ENCODE measurements at regions not wholly inside any gene's neighbourhood (a gene's known extent, or its start where the extent isn't known, plus 50 kb on each side); places are given as distances from the start of the nearest gene placed in this dataset.

- TF ChIP-seq, protein P1, sequence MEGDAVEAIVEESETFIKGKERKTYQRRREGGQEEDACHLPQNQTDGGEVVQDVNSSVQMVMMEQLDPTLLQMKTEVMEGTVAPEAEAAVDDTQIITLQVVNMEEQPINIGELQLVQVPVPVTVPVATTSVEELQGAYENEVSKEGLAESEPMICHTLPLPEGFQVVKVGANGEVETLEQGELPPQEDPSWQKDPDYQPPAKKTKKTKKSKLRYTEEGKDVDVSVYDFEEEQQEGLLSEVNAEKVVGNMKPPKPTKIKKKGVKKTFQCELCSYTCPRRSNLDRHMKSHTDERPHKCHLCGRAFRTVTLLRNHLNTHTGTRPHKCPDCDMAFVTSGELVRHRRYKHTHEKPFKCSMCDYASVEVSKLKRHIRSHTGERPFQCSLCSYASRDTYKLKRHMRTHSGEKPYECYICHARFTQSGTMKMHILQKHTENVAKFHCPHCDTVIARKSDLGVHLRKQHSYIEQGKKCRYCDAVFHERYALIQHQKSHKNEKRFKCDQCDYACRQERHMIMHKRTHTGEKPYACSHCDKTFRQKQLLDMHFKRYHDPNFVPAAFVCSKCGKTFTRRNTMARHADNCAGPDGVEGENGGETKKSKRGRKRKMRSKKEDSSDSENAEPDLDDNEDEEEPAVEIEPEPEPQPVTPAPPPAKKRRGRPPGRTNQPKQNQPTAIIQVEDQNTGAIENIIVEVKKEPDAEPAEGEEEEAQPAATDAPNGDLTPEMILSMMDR (IDR thresholded peaks at IDR 0.05) = no peak
- ATAC-seq (no peak), DNase-seq (no peak)
- Histone ChIP-seq H3K4me3 (no peak overlapping the region), H3K9me3 (no peaks in the 10 kb centered on the region), H3K4me1 (no peaks in the 10 kb centered on the region), H3K36me3 (no peaks in the 10 kb centered on the region), H3K27me3 (no peaks in the 10 kb centered on the region), H3K27ac (no peak overlapping the region)
- intact Hi-C loops (cut with DNase I) = no loop called here
These were observed 86.5 kb upstream of the PTPRR start for GRCh38 chr12:71007020-71007419.

GRCh38 chr12:71005166-71005565 lies 84.6 kb upstream of the PTPRR start:
- intact Hi-C loops (cut with DNase I) = no loop called here
- no peaks in the 10 kb centered on the region for H3K9me3 ChIP-seq
- DNase-seq (no peak), ATAC-seq (no peak)
- TF ChIP-seq, protein P1 (IDR thresholded peaks at IDR 0.05) = no peak
- no peak overlapping the region for H3K4me3 ChIP-seq
- no peaks in the 10 kb centered on the region for H3K4me1 ChIP-seq
- H3K36me3 ChIP-seq = no peaks in the 10 kb centered on the region
- H3K27me3 ChIP-seq = no peaks in the 10 kb centered on the region
- no peak overlapping the region for H3K27ac ChIP-seq

DNA sequence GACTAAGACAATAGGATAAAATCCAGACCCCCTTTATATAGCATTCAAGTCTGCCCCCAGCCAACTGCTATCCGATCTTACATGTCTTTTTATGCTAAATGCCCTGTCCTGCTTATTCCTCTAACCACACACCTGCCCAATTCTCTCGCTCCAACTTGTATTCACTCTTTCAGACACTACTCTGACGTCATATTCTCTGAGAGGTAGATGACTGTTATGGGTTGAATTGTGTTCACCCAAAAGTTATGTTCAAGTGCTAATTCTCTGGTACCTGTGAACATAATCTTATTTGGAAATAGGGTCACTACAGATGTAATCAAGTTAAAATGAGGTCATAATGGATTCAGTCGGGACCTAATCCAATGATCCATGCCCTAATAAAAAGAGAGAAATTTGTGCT lies 84.0 kb upstream of the PTPRR start:
- H3K4me1 ChIP-seq = no peaks in the 10 kb centered on the region
- no peaks in the 10 kb centered on the region for H3K27me3 ChIP-seq
- TF ChIP-seq, protein P1 (IDR thresholded peaks at IDR 0.05) = no peak
- ATAC-seq (no peak), DNase-seq (no peak)
- H3K27ac ChIP-seq = no peak overlapping the region
- no peaks in the 10 kb centered on the region for H3K9me3 ChIP-seq
- H3K36me3 ChIP-seq = no peaks in the 10 kb centered on the region
- H3K4me3 ChIP-seq = no peak overlapping the region
- intact Hi-C loops (cut with DNase I) = no loop called here

DNA sequence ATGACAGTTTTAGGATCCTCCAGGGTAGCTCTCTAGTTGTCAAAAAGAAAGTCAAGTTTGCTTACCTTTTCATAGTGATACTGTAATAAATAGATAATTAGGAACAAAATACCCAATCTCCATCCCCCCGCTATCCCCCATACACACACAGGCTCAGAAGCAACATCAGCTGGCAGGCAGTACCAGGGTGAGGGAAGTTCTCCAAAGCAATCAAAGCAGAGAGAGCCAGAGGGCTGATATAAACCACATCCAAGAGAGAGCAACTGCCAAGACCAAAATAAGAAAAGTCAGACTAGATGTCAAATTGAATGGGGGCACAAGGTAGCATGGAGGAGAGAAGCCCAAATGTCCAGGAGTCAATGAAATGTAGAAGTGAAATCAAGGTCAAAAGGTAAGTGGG lies 80.2 kb upstream of the PTPRR start:
- H3K9me3 ChIP-seq = no peaks in the 10 kb centered on the region
- no peak for ATAC-seq
- H3K27me3 ChIP-seq = no peaks in the 10 kb centered on the region
- TF ChIP-seq, protein P1 (IDR thresholded peaks at IDR 0.05) = no peak
- intact Hi-C loops (cut with DNase I) = loop anchor here (1.0 kb wide), 1 partner anchor 49 kb away; no protein-coding TSS in a partner anchor
- no peak overlapping the region for H3K4me3 ChIP-seq
- no peak for DNase-seq
- no peak overlapping the region for H3K27ac ChIP-seq
- no peaks in the 10 kb centered on the region for H3K36me3 ChIP-seq
- H3K4me1 ChIP-seq = no peaks in the 10 kb centered on the region

DNA sequence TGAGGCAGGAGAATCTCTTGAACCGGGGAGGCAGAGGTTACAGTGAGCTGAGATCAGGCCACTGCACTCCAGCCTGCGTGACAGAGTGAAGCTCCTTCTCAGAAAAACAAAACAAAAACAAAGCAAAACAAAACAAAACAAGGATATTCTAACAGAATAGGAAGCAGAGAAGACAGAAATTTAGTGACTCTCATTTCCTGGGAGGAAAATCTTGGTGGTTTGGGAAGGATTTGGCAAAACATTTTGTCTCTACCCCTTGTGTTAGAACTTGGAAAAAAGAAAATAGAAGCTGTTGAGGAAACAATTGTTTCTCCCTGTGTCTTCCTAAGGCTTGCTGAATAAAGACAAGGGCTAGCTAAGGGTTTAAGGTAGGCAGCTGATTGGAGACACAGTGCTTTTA lies 79.7 kb upstream of the PTPRR start:
- no peaks in the 10 kb centered on the region for H3K4me1 ChIP-seq
- H3K27me3 ChIP-seq = no peaks in the 10 kb centered on the region
- no peaks in the 10 kb centered on the region for H3K36me3 ChIP-seq
- intact Hi-C loops (cut with DNase I) = loop anchor here (1.0 kb wide), 1 partner anchor 49 kb away; no protein-coding TSS in a partner anchor
- TF ChIP-seq, protein P1 (IDR thresholded peaks at IDR 0.05) = no peak
- ATAC-seq = no peak
- DNase-seq = no peak
- H3K9me3 ChIP-seq = no peaks in the 10 kb centered on the region
- no peak overlapping the region for H3K4me3 ChIP-seq
- H3K27ac ChIP-seq = no peak overlapping the region

- no peaks in the 10 kb centered on the region for H3K36me3 ChIP-seq
- H3K4me1 ChIP-seq = peaks cover 5% of the 10 kb centered on the region
- ATAC-seq = peak; percentile 68
- TF ChIP-seq, protein P1 (IDR thresholded peaks at IDR 0.05) = no peak
- DNase-seq = no peak
- no peak overlapping the region for H3K4me3 ChIP-seq
- intact Hi-C loops (cut with DNase I) = no loop called here
- peak overlapping the region; percentile 43 for H3K27ac ChIP-seq
- H3K27me3 ChIP-seq = no peaks in the 10 kb centered on the region
- no peaks in the 10 kb centered on the region for H3K9me3 ChIP-seq
These were observed 73.8 kb upstream of the PTPRR start for GRCh38 chr12:70994217-70994788.
